Sigmoid colon (tissue), 6 donors: ENCODE measurements at regions not wholly inside any gene's neighbourhood (a gene's known extent, or its start where the extent isn't known, plus 50 kb on each side); places are given as distances from the start of the nearest gene placed in this dataset.
A peak's percentile ranks its signal among the peaks of the same experiment; 100 is the strongest.
"Not testable (repeated sequence)": the region's sequence is repeated elsewhere in the genome, so short reads cannot be mapped to it uniquely, and the experiment has no call there.

Experiments
- DNase-seq: peaks from one replicate; pipeline ENCODE4 v3.0.0-alpha.2; 2019
- H3K27ac ChIP-seq, 4 donors: fragments of 200-600 bp; sonication (generic); one replicate each; pipeline ENCODE4 v1.5.1; 2016 to 2019; ENCODE audit warnings: mild to moderate bottlenecking in 1 of 4
- H3K27me3 ChIP-seq, 3 donors: fragments of 200-600 bp; sonication (generic); one replicate each; pipeline ENCODE4 v1.5.1; 2019; ENCODE audit warnings: mild to moderate bottlenecking in 1 of 3
- H3K36me3 ChIP-seq, 4 donors: fragments of 200-600 bp; sonication (generic); one replicate each; pipeline ENCODE4 v1.5.1; 2016 to 2019
- H3K4me1 ChIP-seq, 4 donors: fragments of 200-600 bp; sonication (generic); one replicate each; pipeline ENCODE4 v1.5.1; 2017 to 2019
- H3K4me3 ChIP-seq, 4 donors: fragments of 200-600 bp; sonication (generic); one replicate each; pipeline ENCODE4 v1.5.1; 2017 to 2019; ENCODE audit warnings: mild to moderate bottlenecking in 2 of 4, moderate library complexity in 1 of 4
- H3K9me3 ChIP-seq, 4 donors: fragments of 200-600 bp in 3 of 4; sonication (generic) in 3 of 4; one replicate each; pipeline versions ENCODE4 v1.5.1 to v1.6.1; 2013 to 2019
- CTCF ChIP-seq, 4 experiments: fragments of 450-650 bp in 3 of 4; fragments of 200-600 bp in 1 of 4; IDR thresholded peaks; one replicate each; pipeline ENCODE4 v1.5.1; 2016 to 2019; ENCODE audit warnings: antibody characterized with exemption in 4 of 4, mild to moderate bottlenecking in 3 of 4, moderate library complexity in 2 of 4
- EP300 ChIP-seq, 4 donors: sonication (generic); formaldehyde crosslinking; IDR thresholded peaks; one replicate each; pipeline ENCODE4 v1.6.1; 2017; ENCODE audit warnings: antibody characterized with exemption in 4 of 4
- POLR2A ChIP-seq, 2 donors: fragments of 450-650 bp; IDR thresholded peaks; one replicate each; pipeline ENCODE4 v1.6.1; 2016; ENCODE audit warnings: antibody characterized with exemption in 2 of 2, mild to moderate bottlenecking in 2 of 2, moderate library complexity in 2 of 2
- POLR2AphosphoS5 ChIP-seq, 4 donors: sonication (generic); formaldehyde crosslinking; IDR thresholded peaks; one replicate each; pipeline ENCODE4 v1.6.1; 2017; ENCODE audit warnings: antibody characterized with exemption in 4 of 4
- whole genome bisulfite sequencing, 2 donors: extraction: QIAGEN DNeasy Blood & Tissue Kit; methylation state at CpG; one replicate each; pipeline ENCODE4 v1.1.7; 2013; 5-methylcytosine and 5-hydroxymethylcytosine counted together
- intact Hi-C: fragments of 100-400 bp; cut with DNase I; formaldehyde crosslinking; loops from one replicate; pipeline ENCODE4 v1.15.1; 2023
- donor health status: healthy with polysubstance abuse.
- donor health status: healthy.

- no peaks in the 10 kb centered on the region for H3K36me3 ChIP-seq
- H3K4me3 ChIP-seq = no peak overlapping the region
- no peak overlapping the region for H3K27ac ChIP-seq
- no peaks in the 10 kb centered on the region for H3K27me3 ChIP-seq
- no peak for DNase-seq
- H3K9me3 ChIP-seq = no peaks in the 10 kb centered on the region
- TF ChIP-seq POLR2AphosphoS5 (IDR thresholded peaks at IDR 0.05) (no peak), POLR2A (IDR thresholded peaks at IDR 0.05) (no peak), EP300 (IDR thresholded peaks at IDR 0.05) (no peak), CTCF (IDR thresholded peaks at IDR 0.05) (no peak)
- peaks cover 0 to 30% (median 22%) of the 10 kb centered on the region in 4 donors for H3K4me1 ChIP-seq
- WGBS, 2 donors = 72 to 80% methylated on average over 5 of the region's 5 CpGs
- intact Hi-C loops = no loop called here
These were observed 106.4 kb upstream of the PRSS16 start for GRCh38 chr6:27140999-27141528.

GRCh38 chr6:27141529-27142015, 105.9 kb upstream of the PRSS16 start:
- 62 to 68% methylated on average over 3 of the region's 3 CpGs for WGBS, 2 donors
- Histone ChIP-seq H3K36me3 (no peaks in the 10 kb centered on the region), H3K27ac (no peak overlapping the region), H3K27me3 (no peaks in the 10 kb centered on the region), H3K4me1 (peaks cover 0 to 30% (median 22%) of the 10 kb centered on the region in 4 donors), H3K9me3 (no peaks in the 10 kb centered on the region), H3K4me3 (no peak overlapping the region)
- TF ChIP-seq EP300 (IDR thresholded peaks at IDR 0.05) = no peak
- TF ChIP-seq POLR2AphosphoS5 (IDR thresholded peaks at IDR 0.05) = no peak
- no peak for TF ChIP-seq POLR2A (IDR thresholded peaks at IDR 0.05)
- no peak for TF ChIP-seq CTCF (IDR thresholded peaks at IDR 0.05)
- DNase-seq = no peak
- intact Hi-C loops = no loop called here

GRCh38 chr6:27143020-27143388, 104.5 kb upstream of the PRSS16 start:
- H3K27ac ChIP-seq, intact Hi-C loops, H3K27me3 ChIP-seq, H3K9me3 ChIP-seq, H3K4me3 ChIP-seq, H3K36me3 ChIP-seq, DNase-seq: not testable (repeated sequence)
- H3K4me1 ChIP-seq = peaks cover 0 to 36% (median 25%) of the 10 kb centered on the region in 4 donors
- 99% methylated on average over 4 of the region's 4 CpGs for WGBS, 2 donors

GRCh38 chr6:27143474-27144026, 104.0 kb upstream of the PRSS16 start:
- Histone ChIP-seq H3K27ac (no peak overlapping the region), H3K9me3 (no peaks in the 10 kb centered on the region), H3K4me1 (peaks cover 0 to 36% (median 25%) of the 10 kb centered on the region in 4 donors), H3K4me3 (no peak overlapping the region), H3K36me3 (no peaks in the 10 kb centered on the region), H3K27me3 (no peaks in the 10 kb centered on the region)
- intact Hi-C loops = no loop called here
- 77 to 81% methylated on average over 2 of the region's 2 CpGs for WGBS, 2 donors
- TF ChIP-seq CTCF (IDR thresholded peaks at IDR 0.05) (no peak), EP300 (IDR thresholded peaks at IDR 0.05) (no peak), POLR2AphosphoS5 (IDR thresholded peaks at IDR 0.05) (no peak), POLR2A (IDR thresholded peaks at IDR 0.05) (no peak)
- DNase-seq = no peak

GRCh38 chr6:27144740-27145079, 102.8 kb upstream of the PRSS16 start:
- H3K27me3 ChIP-seq = no peaks in the 10 kb centered on the region
- H3K4me1 ChIP-seq = peaks cover 0 to 32% (median 23%) of the 10 kb centered on the region in 4 donors
- H3K27ac ChIP-seq = peak overlapping the region in 3 of 4 donors; percentile 86 to 91 (median 91)
- H3K36me3 ChIP-seq = no peaks in the 10 kb centered on the region
- TF ChIP-seq POLR2A (IDR thresholded peaks at IDR 0.05) = no peak
- TF ChIP-seq POLR2AphosphoS5 (IDR thresholded peaks at IDR 0.05) = no peak
- TF ChIP-seq CTCF (IDR thresholded peaks at IDR 0.05) = no peak
- no peak for TF ChIP-seq EP300 (IDR thresholded peaks at IDR 0.05)
- no peak for DNase-seq
- no peaks in the 10 kb centered on the region for H3K9me3 ChIP-seq
- intact Hi-C loops = loop anchor here (5.0 kb wide), 2 partner anchors 857 to 1193 kb away; partner anchors contain the start of gene ZSCAN31
- 19 to 48% methylated on average over 6 of the region's 6 CpGs for WGBS, 2 donors
- peak overlapping the region in 1 of 4 donors; percentile 59 for H3K4me3 ChIP-seq
